Calu3 (cell line): ENCODE measurements at regions not wholly inside any gene's neighbourhood (a gene's known extent, or its start where the extent isn't known, plus 50 kb on each side); places are given as distances from the start of the nearest gene placed in this dataset.

Source experiments
- BruUV-seq: library from RNA; stranded (reverse); fragments of 400-500 nt; replicated peaks from 2 replicates; lab custom pipeline; 2021; lab: Mats Ljungman, UMichigan
- CTCF ChIA-PET: fragments of 300-600 bp; sonication (Branson Sonifier 250); formaldehyde crosslinking; loops from one replicate; lab custom pipeline; 2022; ENCODE audit warnings: antibody characterized with exemption; lab: Charles Lee
- DNase-seq: peaks from one replicate; pipeline ENCODE4 v3.0.0; 2022
- H3K27ac Mint-ChIP-seq: one replicate; pipeline ENCODE4 v1.8.0; 2022; ENCODE audit warnings: mixed read lengths; ENCODE audit not compliant: unreplicated experiment
- H3K27me3 Mint-ChIP-seq: one replicate; pipeline ENCODE4 v1.8.0; 2022; ENCODE audit warnings: mixed read lengths; ENCODE audit not compliant: unreplicated experiment
- H3K36me3 Mint-ChIP-seq: one replicate; pipeline ENCODE4 v1.8.0; 2022; ENCODE audit warnings: mild to moderate bottlenecking, moderate library complexity, mixed read lengths; ENCODE audit not compliant: insufficient read depth, unreplicated experiment
- H3K4me1 Mint-ChIP-seq: one replicate; pipeline ENCODE4 v1.8.0; 2022; ENCODE audit warnings: mild to moderate bottlenecking, low read depth, mixed read lengths; ENCODE audit not compliant: unreplicated experiment
- H3K4me3 Mint-ChIP-seq: one replicate; pipeline ENCODE4 v1.8.0; 2022; ENCODE audit warnings: mild to moderate bottlenecking, low read depth, moderate library complexity, mixed read lengths; ENCODE audit not compliant: unreplicated experiment
- H3K9me3 Mint-ChIP-seq: one replicate; pipeline ENCODE4 v1.8.0; 2022; ENCODE audit warnings: low read depth, mixed read lengths; ENCODE audit not compliant: unreplicated experiment
- CTCF ChIP-seq: fragments of 200-600 bp; IDR thresholded peaks from one replicate; pipeline ENCODE4 v1.8.0; 2022; ENCODE audit warnings: antibody characterized with exemption; ENCODE audit not compliant: unreplicated experiment
- intact Hi-C: fragments of 100-400 bp; cut with micrococcal nuclease; formaldehyde crosslinking; loops from one replicate; pipeline ENCODE4 v1.10.0; 2022; ENCODE audit not compliant: unreplicated experiment

DNA sequence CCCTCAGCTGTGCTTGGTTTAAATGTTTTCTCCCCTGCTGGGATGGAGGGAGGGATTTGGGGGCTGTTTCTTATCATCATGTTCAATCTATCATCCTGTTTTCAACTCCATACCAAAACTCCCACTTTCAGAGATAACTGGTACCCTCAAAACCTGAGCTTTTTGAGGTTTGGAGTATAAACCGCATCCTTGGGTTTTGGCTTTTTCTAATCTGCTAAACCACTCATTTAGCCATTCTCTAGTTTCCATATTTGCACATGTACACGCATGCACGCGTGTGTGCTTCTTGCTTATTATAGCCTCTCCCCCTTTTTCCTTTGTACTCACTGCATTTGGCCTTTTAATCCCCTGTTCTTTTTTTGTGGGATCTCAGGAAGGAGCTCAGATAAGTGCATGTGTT lies 116.7 kb upstream of the TEX13D start:
- TF ChIP-seq CTCF = no peak
- CTCF ChIA-PET = no interaction called here
- no peak overlapping the region for H3K27ac Mint-ChIP-seq
- H3K36me3 Mint-ChIP-seq = no peaks in the 10 kb centered on the region
- no peak for DNase-seq
- no TSS peak for BruUV-seq
- no peaks in the 10 kb centered on the region for H3K4me1 Mint-ChIP-seq
- no peaks in the 10 kb centered on the region for H3K9me3 Mint-ChIP-seq
- intact Hi-C loops = loop anchor here (10.0 kb wide), 1 partner anchor 159 kb away; no protein-coding TSS in a partner anchor
- H3K4me3 Mint-ChIP-seq = no peak overlapping the region
- H3K27me3 Mint-ChIP-seq = peaks cover 36% of the 10 kb centered on the region

DNA sequence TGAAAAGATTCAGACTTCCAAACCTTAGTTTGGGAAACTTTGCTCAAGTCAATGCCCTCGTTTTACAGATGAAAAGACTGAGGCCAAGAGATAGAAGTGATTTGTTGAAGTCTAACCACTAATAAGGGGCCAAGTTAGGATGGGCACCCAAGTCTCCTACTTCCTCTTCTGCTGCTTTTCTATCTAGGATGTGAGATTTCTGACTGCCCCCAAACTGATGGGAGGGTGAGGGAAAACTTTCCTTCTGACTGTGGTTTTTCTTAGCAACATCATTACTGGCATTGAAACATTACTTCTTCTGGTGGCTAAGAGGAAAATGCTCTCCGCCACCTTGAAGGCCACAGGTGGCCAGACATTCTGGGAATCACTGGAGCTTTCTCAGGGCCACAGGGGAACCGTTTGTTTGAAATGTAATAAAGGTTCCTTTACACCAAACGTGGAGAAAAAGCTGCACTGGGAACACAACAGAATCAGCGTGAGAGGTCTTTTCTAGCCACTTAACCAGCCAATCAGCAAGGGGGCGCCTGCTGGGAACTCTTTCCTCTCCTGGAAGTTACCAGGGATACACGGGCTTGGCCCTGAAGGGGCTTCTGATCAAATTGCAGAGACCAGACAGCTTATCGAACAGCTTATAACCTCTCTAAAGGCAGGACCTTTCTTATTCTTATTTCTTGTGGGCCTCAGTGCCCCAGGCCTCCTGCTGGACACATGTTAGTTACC lies 115.9 kb upstream of the TEX13D start:
- intact Hi-C loops = loop anchor here (10.0 kb wide), 1 partner anchor 158 kb away; no protein-coding TSS in a partner anchor
- no peak for TF ChIP-seq CTCF
- no peak for DNase-seq
- Mint-ChIP-seq H3K36me3 (no peaks in the 10 kb centered on the region), H3K27me3 (peaks cover 44% of the 10 kb centered on the region), H3K27ac (no peak overlapping the region), H3K9me3 (no peaks in the 10 kb centered on the region), H3K4me3 (no peak overlapping the region), H3K4me1 (no peaks in the 10 kb centered on the region)
- no TSS peak for BruUV-seq
- CTCF ChIA-PET = interaction anchor here (0.6 kb wide), 1 partner anchor 721 kb away, joined by 3 read pairs; no protein-coding TSS in a partner anchor

DNA sequence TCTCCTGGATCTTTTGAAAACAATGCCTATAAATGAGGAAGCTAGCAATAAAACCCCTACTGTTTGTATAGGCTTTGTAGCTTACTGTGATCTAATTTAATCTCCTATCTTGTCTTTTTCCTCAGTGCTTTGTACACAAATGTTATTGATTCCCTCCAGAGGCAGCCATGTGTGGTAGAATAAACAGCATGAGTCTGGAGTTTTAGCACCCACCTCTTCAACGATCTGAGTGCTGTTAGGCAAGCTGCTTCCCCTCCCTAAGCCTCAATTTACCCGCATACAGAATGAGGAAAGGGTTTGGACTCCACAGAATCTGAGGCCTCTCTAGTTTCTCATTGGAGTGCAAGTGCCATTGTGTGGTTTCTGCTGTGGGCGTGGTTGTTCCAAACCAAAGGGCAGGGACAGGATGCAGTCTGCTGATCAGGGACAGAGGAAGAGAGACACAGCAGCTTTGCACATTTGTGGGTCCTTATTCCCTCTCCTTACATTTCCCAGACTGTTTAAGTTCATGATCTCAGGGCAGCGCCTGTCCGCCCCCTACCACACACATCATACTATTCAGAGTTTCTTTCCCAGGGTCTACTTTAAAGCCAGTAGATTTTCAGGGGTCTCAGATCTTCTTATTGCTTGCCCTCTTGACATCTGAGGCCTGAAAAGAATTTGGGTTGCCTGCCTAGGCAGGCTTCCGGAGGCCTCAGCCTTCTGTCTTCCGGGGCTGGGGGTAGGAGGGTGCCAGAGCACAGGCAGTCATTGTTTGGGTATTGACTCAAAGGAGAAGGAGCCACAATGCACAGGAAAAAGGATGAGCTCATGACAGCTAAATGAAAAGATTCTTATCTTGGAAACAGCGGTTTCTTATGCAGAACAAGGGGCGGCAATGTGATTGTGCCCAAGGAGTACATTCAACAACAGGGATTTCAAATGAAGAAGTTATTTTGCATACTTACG lies 114.9 kb upstream of the TEX13D start:
- H3K9me3 Mint-ChIP-seq = no peaks in the 10 kb centered on the region
- no peak overlapping the region for H3K4me3 Mint-ChIP-seq
- CTCF ChIA-PET = interaction anchor here (0.5 to 0.6 kb wide), 2 partner anchors 440 to 720 kb away, joined by 3 to 4 read pairs; no protein-coding TSS in a partner anchor

More for the DNA sequence above, 114.9 kb upstream of the TEX13D start:
- intact Hi-C loops = loop anchor here (10.0 kb wide), 1 partner anchor 157 kb away; no protein-coding TSS in a partner anchor
- Mint-ChIP-seq H3K36me3 (no peaks in the 10 kb centered on the region), H3K4me1 (no peaks in the 10 kb centered on the region), H3K27ac (no peak overlapping the region), H3K27me3 (peaks cover 51% of the 10 kb centered on the region)
- no TSS peak for BruUV-seq
- DNase-seq = no peak
- TF ChIP-seq CTCF = no peak
